HCT116 (cell line): ENCODE measurements at regions not wholly inside any gene's neighbourhood (a gene's known extent, or its start where the extent isn't known, plus 50 kb on each side); places are given as distances from the start of the nearest gene placed in this dataset.

ENCODE experiments used
- ATAC-seq: fragments of 200-7000 bp; cut with Tn5 transposase; 2 replicates; pipeline ENCODE4 v1.9.1; 2020; ENCODE audit warnings: mild to moderate bottlenecking, moderate library complexity
- BruUV-seq: library from RNA; stranded (reverse); fragments of 400-500 nt; replicated peaks from 2 replicates; lab custom pipeline; 2021; lab: Mats Ljungman, UMichigan
- CTCF ChIA-PET: fragments of 300-600 bp; sonication (Branson Sonifier 250); formaldehyde crosslinking; loops from one replicate; lab custom pipeline; 2021; ENCODE audit warnings: antibody characterized with exemption; lab: Charles Lee
- POLR2A ChIA-PET: fragments of 300-600, 350-600 bp; sonication (Branson Sonifier 250); formaldehyde crosslinking; loops from one replicate; lab custom pipeline; 2021; ENCODE audit warnings: antibody characterized with exemption; lab: Charles Lee
- RAD21 ChIA-PET, 2 experiments: fragments of 300-600 bp; sonication (Branson Sonifier 250); formaldehyde crosslinking; loops; one replicate each; lab custom pipeline; 2023; ENCODE audit warnings: low total read pairs in 2 of 2; ENCODE audit not compliant: uncharacterized antibody in 2 of 2, unreplicated experiment in 2 of 2, low non-redundant PET in 1 of 2; lab: Charles Lee
- DNase-seq: peaks from one replicate; pipeline ENCODE4 v3.0.0-alpha.2; 2010; ENCODE audit warnings: low read depth, low spot score
- H2AFZ ChIP-seq: fragments of 200-600 bp; shearing (Covaris generic), sonication (generic); 2 replicates; pipeline ENCODE4 v1.6.1; 2017; ENCODE audit warnings: low read depth, mixed run types, mixed read lengths, antibody characterized with exemption, low read length; ENCODE audit not compliant: poor library complexity, severe bottlenecking
- H3K27ac ChIP-seq: 2 replicates; pipeline ENCODE4 v1.5.1; 2012; ENCODE audit warnings: low read depth, low read length
- H3K27me3 ChIP-seq: fragments of 200-600 bp; sonication (generic); 2 replicates; pipeline ENCODE4 v1.6.1; 2016; ENCODE audit warnings: mixed run types, low read length, mixed read lengths; ENCODE audit not compliant: insufficient read depth
- H3K36me3 ChIP-seq, 2 experiments: fragments of 200-500 bp in 1 of 2; fragments of 200-600 bp in 1 of 2; sonication (Bioruptor generic) in 1 of 2; sonication (generic) in 1 of 2; 2 replicates each; pipeline versions ENCODE4 v1.5.1 to v1.6.1; 2014 to 2016; ENCODE audit warnings: low read length in 2 of 2, inconsistent platforms in 1 of 2, mixed read lengths in 1 of 2, mixed run types in 1 of 2; ENCODE audit not compliant: insufficient read depth in 2 of 2, control insufficient read depth in 1 of 2
- H3K4me1 ChIP-seq, 2 experiments: fragments of 200-600 bp in 1 of 2; sonication (generic) in 1 of 2; 2 replicates each; pipeline versions ENCODE4 v1.5.1 to v1.6.1; 2012 to 2017; ENCODE audit warnings: low read length in 2 of 2, inconsistent platforms in 1 of 2, mild to moderate bottlenecking in 1 of 2, mixed read lengths in 1 of 2, mixed run types in 1 of 2, moderate library complexity in 1 of 2; ENCODE audit not compliant: insufficient read depth in 2 of 2, control insufficient read depth in 1 of 2
- H3K4me2 ChIP-seq: fragments of 200-600 bp; sonication (generic); 2 replicates; pipeline ENCODE4 v1.6.1; 2017; ENCODE audit warnings: mixed run types, low read length, mixed read lengths
- H3K4me3 ChIP-seq, 2 experiments: fragments of 200-600 bp in 1 of 2; sonication (generic) in 1 of 2; replicated peaks in 1 of 2; 2 replicates each; pipeline ENCODE4 v1.5.1; 2011 to 2016; ENCODE audit warnings: low read length in 2 of 2, control low read depth in 1 of 2, low read depth in 1 of 2, mild to moderate bottlenecking in 1 of 2, mixed read lengths in 1 of 2, mixed run types in 1 of 2
- H3K79me2 ChIP-seq: fragments of 200-600 bp; sonication (generic); 2 replicates; pipeline ENCODE4 v1.6.1; 2017; ENCODE audit warnings: mild to moderate bottlenecking, mixed run types, low read length, moderate library complexity, mixed read lengths; ENCODE audit not compliant: insufficient read depth
- H3K9ac ChIP-seq: fragments of 200-600 bp; sonication (generic); 2 replicates; pipeline ENCODE4 v1.6.1; 2016; ENCODE audit warnings: low read length, mixed read lengths
- H3K9me2 ChIP-seq: fragments of 200-600 bp; sonication (generic), shearing (Covaris generic); 2 replicates; pipeline ENCODE4 v1.6.1; 2017; ENCODE audit warnings: mixed run types, mild to moderate bottlenecking, moderate library complexity; ENCODE audit not compliant: insufficient read depth
- H3K9me3 ChIP-seq, 2 experiments: fragments of 200-500 bp in 1 of 2; fragments of 200-600 bp in 1 of 2; sonication (Bioruptor generic) in 1 of 2; sonication (generic) in 1 of 2; 2 replicates each; pipeline ENCODE4 v1.6.1; 2014 to 2017; ENCODE audit warnings: low read length in 2 of 2, mixed read lengths in 2 of 2, inconsistent platforms in 1 of 2, low read depth in 1 of 2, mild to moderate bottlenecking in 1 of 2, mixed run types in 1 of 2, moderate library complexity in 1 of 2; ENCODE audit not compliant: control insufficient read depth in 1 of 2, insufficient read depth in 1 of 2
- H4K20me1 ChIP-seq: fragments of 200-600 bp; sonication (generic), shearing (Covaris generic); 2 replicates; pipeline ENCODE4 v1.6.1; 2017; ENCODE audit warnings: mixed run types, mild to moderate bottlenecking, moderate library complexity; ENCODE audit not compliant: insufficient read depth
- CEBPB ChIP-seq: IDR thresholded peaks from 2 replicates; pipeline ENCODE4 v1.6.1; 2012; ENCODE audit warnings: low read depth
- EGR1 ChIP-seq: IDR thresholded peaks from 2 replicates; pipeline ENCODE4 v1.6.1; 2012; ENCODE audit warnings: low read depth
- FOSL1 ChIP-seq: IDR thresholded peaks from 2 replicates; pipeline ENCODE4 v1.6.1; 2012; ENCODE audit warnings: low read depth
- JUND ChIP-seq: IDR thresholded peaks from 2 replicates; pipeline ENCODE4 v1.6.1; 2012
- POLR2AphosphoS5 ChIP-seq: IDR thresholded peaks from 2 replicates; pipeline ENCODE4 v1.6.1; 2011; ENCODE audit warnings: mild to moderate bottlenecking, low read depth, low read length, moderate library complexity
- RAD21 ChIP-seq: IDR thresholded peaks from 2 replicates; pipeline ENCODE4 v1.6.1; 2012; ENCODE audit warnings: low read depth, mild to moderate bottlenecking
- SP1 ChIP-seq: IDR thresholded peaks from 2 replicates; pipeline ENCODE4 v1.6.1; 2012; ENCODE audit warnings: low read depth
- intact Hi-C: fragments of 100-400 bp; cut with micrococcal nuclease; formaldehyde crosslinking; loops from 2 replicates; pipeline ENCODE4 v1.10.0; 2022
- TF ChIP-seq, protein P1 (sequence below): IDR thresholded peaks from 2 replicates; pipeline ENCODE4 v1.6.1; 2012

DNA sequence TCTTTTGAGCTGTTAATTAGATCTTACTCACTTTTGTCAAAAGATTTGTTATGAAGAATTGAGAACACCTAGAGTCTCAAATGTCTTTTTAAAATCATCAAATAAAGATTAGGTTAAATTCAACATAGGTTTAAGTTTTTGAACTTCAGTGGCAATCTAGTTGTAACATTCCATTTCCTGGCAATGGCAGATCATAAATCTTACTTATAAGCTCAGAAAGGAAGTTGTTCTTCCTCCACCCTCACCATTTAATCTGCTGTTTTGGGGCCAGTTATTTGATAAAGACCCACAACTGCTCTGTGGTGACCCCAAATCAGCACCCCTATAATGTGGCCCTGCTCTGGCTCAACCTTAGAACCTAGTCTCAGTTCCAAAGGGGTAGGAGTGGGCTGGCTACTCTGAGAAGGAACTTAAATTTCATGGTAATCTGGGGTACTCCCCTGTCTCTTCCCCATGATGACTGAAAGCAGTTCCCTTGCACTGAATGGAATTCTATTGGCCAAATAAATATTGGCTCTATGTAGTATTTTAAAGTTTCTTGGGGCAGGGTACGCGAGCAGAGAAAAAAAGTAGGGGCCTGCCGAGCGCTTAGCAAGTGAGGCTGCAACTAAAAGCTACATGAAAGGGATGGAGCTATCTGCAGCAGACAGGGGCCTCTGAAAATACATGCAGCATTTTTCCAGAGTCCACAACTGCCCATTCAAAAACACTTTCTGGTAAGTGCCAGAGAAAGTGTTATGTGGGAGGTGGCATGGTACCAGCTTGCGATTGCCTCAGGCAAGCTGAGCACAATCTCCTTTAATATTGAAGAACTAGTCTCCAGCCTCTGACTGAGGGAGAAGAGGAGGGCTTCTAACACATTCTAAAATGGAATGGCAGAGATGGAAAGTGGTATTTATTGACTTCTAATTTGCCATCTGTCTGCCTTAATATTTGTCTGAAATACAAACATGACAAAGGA lies 103.6 kb upstream of the RASGRP1 start:
- Histone ChIP-seq H3K4me3 (no peak overlapping the region), H3K9me3 (no peaks in the 10 kb centered on the region), H3K27me3 (peaks cover 37% of the 10 kb centered on the region), H3K9me2 (no peaks in the 10 kb centered on the region), H3K36me3 (no peaks in the 10 kb centered on the region), H2AFZ (no peak overlapping the region), H3K4me1 (no peaks in the 10 kb centered on the region), H3K9ac (no peak overlapping the region), H3K4me2 (no peak overlapping the region), H3K79me2 (no peaks in the 10 kb centered on the region), H3K27ac (no peak overlapping the region), H4K20me1 (no peaks in the 10 kb centered on the region)
- DNase-seq (no peak), ATAC-seq (no peak)
- ChIA-PET POLR2A (no interaction called here), CTCF (interaction anchor here (1.3 kb wide), 1 partner anchor 20 kb away, joined by 3 read pairs; no protein-coding TSS in a partner anchor), RAD21 (no interaction called here)
- intact Hi-C loops, result no loop called here
- no TSS peak for BruUV-seq
- TF ChIP-seq CEBPB (no peak), POLR2AphosphoS5 (no peak), JUND (no peak), SP1 (no peak), FOSL1 (no peak)

DNA sequence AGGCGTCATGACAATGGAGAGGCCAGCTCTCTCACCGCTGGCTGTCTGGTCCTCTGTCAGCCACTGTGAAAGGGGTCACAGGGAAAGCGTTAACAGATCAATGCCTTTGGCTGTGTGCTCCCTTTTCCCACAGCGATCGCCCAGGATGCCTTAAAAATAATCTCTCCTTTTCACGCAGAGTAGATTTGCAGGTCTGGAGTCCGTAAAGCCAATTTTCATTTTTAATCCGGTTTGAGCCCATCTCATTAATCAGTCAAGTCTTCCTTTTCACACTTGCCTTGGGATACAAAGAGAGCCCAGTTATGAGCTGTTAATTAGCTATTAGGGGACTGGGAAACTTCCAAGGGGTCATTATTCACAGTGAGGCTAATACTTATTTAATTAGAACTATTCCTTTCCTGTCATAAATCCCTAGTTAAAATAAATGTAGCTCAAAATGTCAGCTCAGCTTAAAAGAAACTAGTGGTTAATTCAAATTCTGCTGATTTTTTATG lies 104.3 kb upstream of the RASGRP1 start:
- no peak overlapping the region for H3K27ac ChIP-seq
- H3K27me3 ChIP-seq, result peaks cover 37% of the 10 kb centered on the region
- no peak overlapping the region for H3K9ac ChIP-seq
- H3K4me3 ChIP-seq, result no peak overlapping the region
- no peak for ATAC-seq
- POLR2A ChIA-PET, result no interaction called here
- H3K36me3 ChIP-seq, result no peaks in the 10 kb centered on the region
- intact Hi-C loops, result no loop called here
- H3K9me2 ChIP-seq, result no peaks in the 10 kb centered on the region
- no peak for DNase-seq
- BruUV-seq, result no TSS peak
- no peaks in the 10 kb centered on the region for H4K20me1 ChIP-seq
- RAD21 ChIA-PET, result no interaction called here
- no peak overlapping the region for H3K4me2 ChIP-seq
- no peak overlapping the region for H2AFZ ChIP-seq
- CTCF ChIA-PET, result interaction anchor here (1.3 kb wide), 1 partner anchor 21 kb away, joined by 3 read pairs; no protein-coding TSS in a partner anchor
- H3K9me3 ChIP-seq, result no peaks in the 10 kb centered on the region
- H3K79me2 ChIP-seq, result no peaks in the 10 kb centered on the region
- H3K4me1 ChIP-seq, result no peaks in the 10 kb centered on the region
- TF ChIP-seq, protein P1, sequence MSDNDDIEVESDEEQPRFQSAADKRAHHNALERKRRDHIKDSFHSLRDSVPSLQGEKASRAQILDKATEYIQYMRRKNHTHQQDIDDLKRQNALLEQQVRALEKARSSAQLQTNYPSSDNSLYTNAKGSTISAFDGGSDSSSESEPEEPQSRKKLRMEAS, result no peak
- no peak for TF ChIP-seq CEBPB
- no peak for TF ChIP-seq POLR2AphosphoS5
- no peak for TF ChIP-seq RAD21
- no peak for TF ChIP-seq EGR1
